NCI-H2081 (cell line): ENCODE measurements at regions not wholly inside any gene's neighbourhood (a gene's known extent, or its start where the extent isn't known, plus 50 kb on each side); places are given as distances from the start of the nearest gene placed in this dataset.

Experiments
- DNase-seq, 2 experiments: peaks; one replicate each; lab custom pipeline; 2025; lab: John Stamatoyannopoulos, UW

DNA sequence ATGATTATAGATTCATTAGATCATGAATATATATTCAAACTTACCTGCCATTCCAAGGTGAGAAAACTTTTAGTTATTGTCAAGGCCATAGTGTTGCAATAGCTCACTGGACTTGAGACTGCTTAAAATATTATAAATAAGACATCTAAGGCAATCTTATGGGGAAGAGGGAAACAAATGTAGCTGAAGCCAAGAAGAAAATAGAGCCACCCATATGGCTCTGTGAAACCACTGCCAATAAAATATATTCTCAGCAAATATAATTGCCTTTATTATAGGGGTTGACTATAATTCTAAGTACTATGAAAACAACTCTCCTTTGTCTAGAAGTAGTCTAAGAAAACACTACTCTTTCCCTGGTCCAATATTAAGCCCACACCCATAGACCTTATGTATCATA is 938.5 kb downstream of the FSTL5 start:
- DNase-seq, result no peak

DNA sequence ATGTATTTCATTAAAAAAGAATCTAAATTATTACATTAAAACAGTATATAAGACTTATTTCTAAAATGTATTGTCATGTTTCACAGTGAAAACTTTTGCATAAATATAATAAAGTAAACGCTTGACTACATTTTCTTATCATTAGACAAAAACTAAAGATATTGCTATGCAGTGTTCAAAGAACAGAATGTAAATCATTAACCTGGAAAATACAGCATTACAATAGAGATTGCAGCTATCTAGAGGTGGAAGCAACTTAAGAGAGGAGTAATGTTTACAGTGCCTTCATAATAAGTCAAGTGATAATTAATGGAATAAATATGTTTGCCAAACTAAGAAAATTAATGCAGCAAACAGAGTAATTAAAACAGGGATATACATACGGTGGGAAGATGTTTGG is 940.9 kb downstream of the FSTL5 start:
- DNase-seq, result no peak

- peak; percentile 0 to 72 for DNase-seq
Measured at GRCh38 chr4:161208564-161208963, 955.2 kb downstream of the FSTL5 start.

DNA sequence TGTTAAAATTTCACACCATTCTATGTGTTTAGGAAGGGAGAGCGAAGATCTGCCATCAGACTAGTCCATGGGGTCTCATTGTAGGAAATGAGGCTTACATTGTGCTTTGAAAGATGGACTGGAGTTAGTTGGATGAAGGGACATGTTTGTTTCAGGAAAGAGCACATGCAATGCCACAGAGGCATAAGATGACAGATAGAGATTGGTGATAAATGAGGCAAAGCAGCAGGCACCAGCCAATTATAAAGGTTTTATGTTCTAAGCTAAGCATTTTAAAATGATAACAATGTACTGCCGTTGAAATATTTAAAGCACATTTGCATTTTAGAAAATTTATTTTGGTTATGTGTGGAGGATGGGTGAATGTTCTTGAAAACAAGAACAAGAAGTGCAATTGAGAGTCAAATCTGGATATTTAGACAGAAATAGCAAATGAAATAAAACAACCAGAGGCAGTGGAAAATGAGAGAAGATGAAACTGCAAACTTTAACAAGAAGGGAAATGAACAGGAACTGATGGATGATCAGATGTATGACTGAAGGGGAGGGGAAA is 957.2 kb downstream of the FSTL5 start:
- DNase-seq, result no peak

- DNase-seq, result no peak
Measured at GRCh38 chr4:161203865-161204264, 959.9 kb downstream of the FSTL5 start.

- no peak for DNase-seq
Measured at GRCh38 chr4:161197912-161198311, 965.9 kb downstream of the FSTL5 start.

DNA sequence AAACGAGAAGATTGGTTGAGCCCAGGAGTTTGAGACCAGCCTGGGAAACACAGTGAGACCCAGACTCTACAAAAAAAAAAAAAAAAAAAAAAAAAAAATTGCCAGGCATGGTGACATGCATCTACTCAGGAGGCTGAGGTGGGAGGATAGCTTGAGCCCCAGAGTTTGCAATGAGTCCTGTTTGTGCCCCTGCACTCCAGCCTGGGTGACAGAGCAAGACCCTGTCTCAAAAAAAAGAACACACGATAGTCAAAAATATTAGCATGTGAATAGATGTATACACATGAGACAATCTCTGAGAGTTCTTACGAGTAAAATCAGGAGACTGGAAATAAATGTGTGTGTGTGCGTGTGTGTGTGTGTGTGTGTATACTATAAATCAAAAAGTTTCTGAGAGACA is 966.3 kb downstream of the FSTL5 start:
- no peak for DNase-seq

DNA sequence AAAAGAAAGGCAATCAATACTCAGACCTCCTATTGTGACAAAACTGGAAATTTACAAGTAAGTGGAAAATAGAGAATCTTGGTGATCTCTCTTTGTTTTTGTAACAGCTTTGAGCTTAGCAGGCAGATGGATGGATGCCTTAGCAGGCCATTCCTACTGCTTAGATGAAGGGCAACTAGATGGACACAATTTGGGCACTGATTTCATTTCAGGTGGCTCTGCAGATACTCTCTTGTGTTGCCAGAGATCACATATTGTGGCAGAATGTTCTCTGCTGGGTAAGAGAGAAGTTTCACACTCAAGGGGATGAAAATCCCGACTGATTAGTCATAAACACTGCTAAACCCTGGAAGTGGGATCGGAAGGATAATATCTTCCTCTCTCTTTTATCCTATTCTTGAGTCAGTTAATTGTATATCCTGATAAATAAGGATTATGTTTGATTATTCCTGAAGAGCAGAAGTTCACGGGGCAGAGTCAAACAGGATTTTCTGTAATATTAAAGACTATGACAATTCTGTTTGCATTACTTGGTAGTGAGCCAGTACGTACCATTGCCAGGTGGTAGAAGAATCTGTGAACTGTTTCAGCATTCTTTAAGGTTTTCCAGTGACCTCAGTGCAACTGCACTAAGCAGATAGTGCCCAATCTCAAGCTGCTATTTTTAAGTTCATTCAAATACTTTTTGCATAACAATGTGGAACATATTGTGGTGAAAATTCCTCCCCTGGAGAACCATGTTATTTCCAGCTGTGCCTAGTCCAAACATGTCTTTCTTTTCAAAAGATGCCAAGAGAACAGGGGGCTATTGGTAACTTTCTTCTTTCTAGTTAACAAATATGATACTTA is 974.3 kb downstream of the FSTL5 start:
- DNase-seq, result no peak

DNA sequence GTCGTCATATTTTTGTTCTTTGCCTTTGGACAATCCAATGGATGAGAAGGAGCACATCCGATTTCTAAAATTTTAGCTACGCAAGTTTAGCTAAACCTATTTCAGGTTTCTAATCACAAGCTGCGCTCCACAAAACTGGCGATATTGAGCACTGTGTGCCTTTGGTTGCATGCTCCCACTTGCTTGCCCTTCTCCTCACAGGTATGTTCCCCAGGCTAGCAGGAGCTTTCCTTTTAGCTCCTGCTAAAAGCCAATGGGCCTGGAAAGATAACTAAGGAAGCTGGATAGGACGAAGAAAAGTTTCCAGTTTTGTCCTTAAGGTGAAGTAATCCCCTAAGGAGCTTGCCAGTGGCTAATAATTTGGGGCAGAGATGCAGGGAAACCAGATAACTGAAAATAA is 975.2 kb downstream of the FSTL5 start:
- no peak for DNase-seq

GRCh38 chr4:161187569-161187968 is 976.2 kb downstream of the FSTL5 start:
- DNase-seq, result no peak

GRCh38 chr4:161186750-161187149 is 977.0 kb downstream of the FSTL5 start:
- DNase-seq, result peak in 1 of 2 experiments; percentile 1

DNA sequence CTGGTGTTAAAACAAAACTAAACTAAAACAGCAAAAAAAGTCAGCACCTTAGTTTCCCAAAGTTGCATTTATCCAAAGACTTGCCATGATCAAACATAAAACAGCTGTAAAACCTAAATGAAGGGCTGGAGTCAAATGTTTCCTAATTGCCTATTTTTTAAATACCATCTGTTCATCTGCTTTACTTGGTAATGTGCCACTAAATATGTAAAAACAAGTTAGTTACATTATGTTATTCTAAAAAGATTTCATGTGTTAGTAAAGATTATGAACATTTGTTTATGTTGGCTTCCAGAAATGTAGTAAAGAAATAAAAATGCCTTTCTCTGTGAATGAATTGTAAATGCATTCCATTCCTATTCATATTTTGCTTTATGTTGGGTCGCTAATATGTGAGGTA is 977.8 kb downstream of the FSTL5 start:
- DNase-seq, result no peak

GRCh38 chr4:161183729-161184128 is 980.1 kb downstream of the FSTL5 start:
- DNase-seq, result no peak

DNA sequence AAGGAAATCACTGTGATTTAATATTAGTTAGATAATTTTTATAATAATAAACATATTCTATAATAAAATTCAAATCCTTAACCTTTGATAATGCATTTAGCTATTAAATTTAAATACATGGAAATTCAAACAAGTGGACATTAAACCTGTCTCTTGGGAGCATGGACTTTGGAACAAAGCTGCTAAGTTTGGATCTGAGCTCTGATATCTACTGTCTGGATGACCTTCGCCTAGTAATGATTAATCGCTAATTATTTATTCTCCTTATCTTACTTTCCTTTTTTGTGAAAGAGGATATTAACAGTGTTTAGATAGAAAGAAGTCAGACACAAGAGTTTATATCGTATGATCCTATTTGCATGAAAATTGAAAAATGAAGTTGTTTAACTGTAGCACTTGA is 980.9 kb downstream of the FSTL5 start:
- DNase-seq, result no peak

- DNase-seq, result no peak
Measured at GRCh38 chr4:161178310-161178709, 985.5 kb downstream of the FSTL5 start.

- DNase-seq, result no peak
Measured at GRCh38 chr4:161172396-161173026, 991.3 kb downstream of the FSTL5 start.

DNA sequence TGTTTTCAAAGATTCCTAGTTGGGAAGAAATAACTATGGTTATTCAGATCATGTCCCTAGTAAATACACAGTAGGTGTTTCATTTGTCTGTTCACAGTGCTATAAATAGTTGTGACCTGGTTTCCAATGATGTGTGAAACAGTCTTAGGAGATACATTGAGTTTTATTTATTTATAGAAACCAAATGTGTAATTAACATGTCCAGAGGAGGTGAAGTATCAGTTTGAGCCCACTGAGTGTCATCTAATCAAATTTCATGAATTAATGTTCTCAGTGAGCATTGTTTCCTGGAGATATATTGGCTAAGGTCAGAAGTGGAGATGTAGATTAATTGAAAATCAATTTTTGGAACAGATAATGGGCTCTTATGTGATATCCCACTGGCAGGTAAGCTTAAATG is 996.3 kb downstream of the FSTL5 start:
- DNase-seq, result peak; percentile 39 to 74

DNA sequence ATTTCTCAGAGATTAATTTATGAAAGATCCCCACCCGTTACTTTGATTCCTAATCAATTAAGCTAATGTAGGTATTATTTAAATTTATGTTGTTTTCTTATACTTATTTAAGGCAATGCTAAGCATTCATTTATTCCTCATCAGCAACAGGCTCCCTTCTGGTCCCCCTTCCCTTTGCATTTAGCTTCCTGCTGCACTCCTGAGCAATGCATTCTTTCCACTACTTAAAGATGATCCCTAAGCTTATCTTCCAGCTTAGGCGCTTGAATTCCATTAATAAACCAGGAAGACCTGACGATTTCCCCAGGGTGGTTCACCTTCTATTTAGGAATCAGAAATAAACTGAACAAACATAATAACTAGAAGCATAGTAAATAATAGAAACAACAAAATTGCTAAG is 1003.1 kb downstream of the FSTL5 start:
- DNase-seq, result no peak

DNA sequence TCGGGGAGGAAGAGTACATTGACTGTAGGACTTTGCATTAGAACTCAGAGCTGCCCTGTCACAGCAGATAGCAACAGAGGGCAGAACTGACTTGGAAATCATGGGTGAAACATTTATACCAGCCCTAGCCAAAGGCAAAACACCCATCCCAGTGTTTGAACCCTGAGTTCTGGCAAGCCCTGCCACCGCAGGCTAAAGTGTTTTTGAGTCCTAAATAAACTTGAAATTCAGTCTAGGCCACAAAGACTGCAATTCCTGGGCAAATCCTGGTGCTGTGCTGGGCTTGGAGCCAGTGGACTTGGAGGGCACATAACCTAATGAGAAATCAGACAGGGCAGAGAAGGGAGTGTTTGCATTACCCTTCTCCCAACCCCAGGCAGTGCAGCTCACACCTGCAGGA is 1015.7 kb downstream of the FSTL5 start:
- no peak for DNase-seq

DNA sequence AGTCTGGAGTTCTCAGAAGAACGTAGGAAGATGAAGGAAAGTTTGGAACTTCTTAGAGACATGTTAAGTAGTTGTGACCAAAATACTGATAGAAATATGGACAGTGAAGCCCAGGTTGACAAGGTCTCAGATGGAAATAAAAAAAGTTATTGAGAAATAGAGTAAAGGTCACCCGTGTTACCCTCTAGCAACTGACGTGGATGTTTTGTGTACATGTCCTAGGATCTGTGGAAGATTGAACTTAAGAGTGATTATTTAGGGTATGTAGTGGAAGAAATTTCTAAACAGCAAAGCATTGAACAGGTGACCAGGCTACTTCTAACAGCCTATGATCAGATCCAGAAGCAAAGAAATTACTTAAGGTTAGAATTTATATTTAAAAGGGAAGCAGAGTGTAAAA is 1020.4 kb downstream of the FSTL5 start:
- DNase-seq, result no peak

GRCh38 chr4:161134795-161135194 is 1029.0 kb downstream of the FSTL5 start:
- DNase-seq, result no peak

GRCh38 chr4:161133586-161134276 is 1030.1 kb downstream of the FSTL5 start:
- no peak for DNase-seq
